ENCODE measurements at regions not wholly inside any gene's neighbourhood (a gene's known extent, or its start where the extent isn't known, plus 50 kb on each side); places are given as distances from the start of the nearest gene placed in this dataset.

DNA sequence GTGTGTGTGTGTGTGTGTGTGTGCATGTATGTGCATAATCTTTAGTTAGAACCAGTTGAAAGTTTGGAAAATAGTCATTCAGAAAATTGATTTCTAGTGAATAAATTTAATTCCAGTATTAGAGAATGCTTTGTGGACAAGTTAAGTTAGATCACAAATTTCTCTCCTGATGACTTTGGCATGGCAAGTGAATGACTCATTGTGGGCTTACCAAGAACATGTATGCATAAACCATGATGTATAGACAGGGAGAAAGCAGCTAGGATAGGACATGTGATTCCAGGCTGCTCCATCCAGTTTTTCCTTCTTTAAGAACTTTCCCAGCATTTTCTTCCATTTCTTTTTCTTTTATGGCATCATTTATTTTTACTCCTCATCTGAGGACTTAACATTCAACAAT lies 85.7 kb upstream of the SGCD start:
- TF ChIP-seq, protein P1, sequence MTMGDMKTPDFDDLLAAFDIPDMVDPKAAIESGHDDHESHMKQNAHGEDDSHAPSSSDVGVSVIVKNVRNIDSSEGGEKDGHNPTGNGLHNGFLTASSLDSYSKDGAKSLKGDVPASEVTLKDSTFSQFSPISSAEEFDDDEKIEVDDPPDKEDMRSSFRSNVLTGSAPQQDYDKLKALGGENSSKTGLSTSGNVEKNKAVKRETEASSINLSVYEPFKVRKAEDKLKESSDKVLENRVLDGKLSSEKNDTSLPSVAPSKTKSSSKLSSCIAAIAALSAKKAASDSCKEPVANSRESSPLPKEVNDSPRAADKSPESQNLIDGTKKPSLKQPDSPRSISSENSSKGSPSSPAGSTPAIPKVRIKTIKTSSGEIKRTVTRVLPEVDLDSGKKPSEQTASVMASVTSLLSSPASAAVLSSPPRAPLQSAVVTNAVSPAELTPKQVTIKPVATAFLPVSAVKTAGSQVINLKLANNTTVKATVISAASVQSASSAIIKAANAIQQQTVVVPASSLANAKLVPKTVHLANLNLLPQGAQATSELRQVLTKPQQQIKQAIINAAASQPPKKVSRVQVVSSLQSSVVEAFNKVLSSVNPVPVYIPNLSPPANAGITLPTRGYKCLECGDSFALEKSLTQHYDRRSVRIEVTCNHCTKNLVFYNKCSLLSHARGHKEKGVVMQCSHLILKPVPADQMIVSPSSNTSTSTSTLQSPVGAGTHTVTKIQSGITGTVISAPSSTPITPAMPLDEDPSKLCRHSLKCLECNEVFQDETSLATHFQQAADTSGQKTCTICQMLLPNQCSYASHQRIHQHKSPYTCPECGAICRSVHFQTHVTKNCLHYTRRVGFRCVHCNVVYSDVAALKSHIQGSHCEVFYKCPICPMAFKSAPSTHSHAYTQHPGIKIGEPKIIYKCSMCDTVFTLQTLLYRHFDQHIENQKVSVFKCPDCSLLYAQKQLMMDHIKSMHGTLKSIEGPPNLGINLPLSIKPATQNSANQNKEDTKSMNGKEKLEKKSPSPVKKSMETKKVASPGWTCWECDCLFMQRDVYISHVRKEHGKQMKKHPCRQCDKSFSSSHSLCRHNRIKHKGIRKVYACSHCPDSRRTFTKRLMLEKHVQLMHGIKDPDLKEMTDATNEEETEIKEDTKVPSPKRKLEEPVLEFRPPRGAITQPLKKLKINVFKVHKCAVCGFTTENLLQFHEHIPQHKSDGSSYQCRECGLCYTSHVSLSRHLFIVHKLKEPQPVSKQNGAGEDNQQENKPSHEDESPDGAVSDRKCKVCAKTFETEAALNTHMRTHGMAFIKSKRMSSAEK (CRISPR knock-in tag; IDR thresholded peaks at IDR 0.05; ENCODE audit: borderline replicate concordance): no peak
- TF ChIP-seq CTCF (IDR thresholded peaks at IDR 0.05) (no peak), ZBTB21 (CRISPR knock-in tag; IDR thresholded peaks at IDR 0.05; ENCODE audit: borderline replicate concordance) (no peak), ELF4 (CRISPR knock-in tag; IDR thresholded peaks at IDR 0.05; ENCODE audit: low read depth) (no peak)
